ENCODE measurements at regions not wholly inside any gene's neighbourhood (a gene's known extent, or its start where the extent isn't known, plus 50 kb on each side); places are given as distances from the start of the nearest gene placed in this dataset.

- TF ChIP-seq EZH2phosphoT487 (IDR thresholded peaks at IDR 0.05; ENCODE audit: low read depth) (no peak), CTCF (IDR thresholded peaks at IDR 0.05; ENCODE audit: low read depth, low read length) (no peak)
These were observed 101.0 kb upstream of the MTHFD1L start for GRCh38 chr6:150764334-150765066.
